Fibroblast of gingiva (primary cell): ENCODE measurements at regions not wholly inside any gene's neighbourhood (a gene's known extent, or its start where the extent isn't known, plus 50 kb on each side); places are given as distances from the start of the nearest gene placed in this dataset.
"Not testable (repeated sequence)": the region's sequence is repeated elsewhere in the genome, so short reads cannot be mapped to it uniquely, and the experiment has no call there.

ENCODE experiments used
- DNase-seq: peaks from one replicate; pipeline ENCODE4 v3.0.0-alpha.2; 2011; ENCODE audit warnings: low read depth

DNA sequence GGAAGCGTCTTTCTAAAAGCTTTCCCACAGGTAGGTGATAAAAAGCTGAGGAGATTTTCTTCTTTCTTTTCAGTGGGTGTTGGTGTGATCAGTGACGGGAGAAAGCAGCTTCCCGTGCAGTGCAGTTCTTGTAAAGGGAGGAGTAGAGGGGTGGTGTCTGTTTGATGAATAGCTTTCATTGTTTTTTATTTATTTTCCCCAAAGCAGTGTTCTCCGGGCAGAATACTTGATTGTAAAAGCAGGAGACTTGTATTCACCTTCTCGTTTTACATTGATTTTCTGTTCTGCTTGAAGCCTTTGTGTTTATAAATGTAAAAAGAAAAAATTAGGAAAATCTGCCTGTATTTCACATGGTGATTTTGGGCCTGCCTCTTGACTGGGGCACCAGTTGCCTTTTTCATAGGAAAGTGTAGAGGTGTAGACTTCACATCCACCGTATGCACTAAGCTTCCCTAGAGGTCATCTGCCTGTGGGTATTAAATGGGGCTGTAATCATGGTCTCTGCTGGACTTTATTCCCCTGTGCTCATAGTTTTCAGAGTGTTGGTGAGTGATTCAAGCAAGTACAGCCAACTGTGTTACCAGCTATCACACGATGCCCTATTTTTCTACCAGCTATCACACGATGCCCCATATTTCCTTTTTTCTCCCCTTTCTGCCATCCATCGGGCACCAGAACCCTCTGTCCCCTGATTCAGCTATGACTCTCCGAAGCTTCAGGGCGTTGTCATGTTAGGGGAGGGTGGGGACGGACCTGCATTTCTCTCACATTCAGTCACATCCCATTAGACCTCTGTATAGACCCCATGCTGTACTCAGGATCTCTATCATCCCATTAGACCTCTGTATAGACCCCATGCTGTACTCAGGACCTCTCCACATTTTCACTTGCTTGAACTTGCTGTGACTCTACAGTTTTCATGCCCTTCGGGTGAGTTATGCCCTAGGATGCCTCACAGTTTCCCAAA lies 526.5 kb downstream of the TRIML1 start:
- DNase-seq: no peak

DNA sequence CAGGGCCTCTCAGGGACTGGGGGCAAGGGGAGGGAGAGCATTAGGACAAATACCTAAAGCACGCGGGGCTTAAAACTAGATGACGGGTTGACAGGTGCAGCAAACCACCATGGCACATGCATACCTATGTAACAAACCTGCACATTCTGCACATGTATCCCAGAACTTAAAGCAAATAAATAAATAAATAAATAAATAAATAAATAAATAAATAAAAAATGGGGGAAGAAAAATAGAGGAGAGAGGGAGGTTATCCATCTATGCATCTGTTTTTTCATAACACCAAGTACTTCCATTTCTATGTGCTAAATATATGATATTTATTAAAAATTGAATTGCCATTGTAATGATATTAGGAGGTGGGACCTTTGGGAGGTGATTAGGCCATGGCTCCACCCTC lies 539.5 kb downstream of the TRIML1 start:
- not testable (repeated sequence) for DNase-seq

DNA sequence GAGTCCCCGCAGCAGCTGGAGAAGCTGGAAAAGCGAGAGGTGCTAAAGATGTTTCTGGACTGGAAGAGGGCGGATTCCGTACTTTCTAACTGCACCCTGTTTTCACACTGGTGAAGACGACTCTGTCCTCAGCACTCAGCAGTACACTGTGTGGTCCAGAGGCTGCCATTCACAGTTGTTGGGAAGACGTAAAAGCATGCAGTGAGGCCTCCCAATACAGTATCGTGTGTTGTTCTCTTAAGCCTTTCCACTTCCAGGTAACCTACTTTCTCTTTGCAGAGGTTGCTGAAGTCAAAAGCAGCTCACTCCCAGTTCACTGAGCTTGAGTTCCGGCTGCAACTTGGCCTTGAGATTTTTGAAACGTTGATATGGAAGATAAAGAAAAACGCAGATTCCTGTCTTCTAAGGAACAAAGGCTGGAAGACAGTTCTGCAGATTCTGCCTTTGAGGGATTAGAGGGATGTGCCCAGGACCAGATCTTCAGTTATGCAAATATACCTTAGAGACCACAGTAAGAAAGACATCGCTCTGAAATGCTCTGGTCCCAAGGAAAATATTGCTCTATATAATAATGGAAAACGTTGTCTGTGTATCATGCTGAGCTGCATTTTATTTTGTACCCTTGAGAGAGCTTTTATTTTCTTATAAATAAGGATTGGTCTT lies 540.9 kb downstream of the TRIML1 start:
- DNase-seq: no peak

DNA sequence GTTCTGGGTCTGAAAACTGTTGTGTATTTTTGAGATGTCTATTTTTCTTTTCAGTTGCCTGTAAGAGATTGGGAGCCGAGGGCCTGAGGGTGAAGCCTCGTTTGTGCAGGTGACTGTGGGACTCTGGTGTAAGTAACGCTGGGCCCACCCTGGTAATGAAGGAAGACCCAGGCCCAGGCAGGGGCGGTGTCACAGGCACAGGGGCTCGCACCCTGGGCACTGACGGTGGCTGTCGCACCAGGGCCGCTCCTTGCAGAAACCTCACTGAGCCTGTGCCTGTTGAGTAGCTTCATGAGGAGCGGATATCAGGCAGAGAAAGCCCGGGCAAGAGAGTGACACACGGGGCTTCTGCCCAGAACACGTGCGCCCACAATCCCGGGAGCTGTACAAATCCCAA lies 541.4 kb downstream of the TRIML1 start:
- DNase-seq: no peak

DNA sequence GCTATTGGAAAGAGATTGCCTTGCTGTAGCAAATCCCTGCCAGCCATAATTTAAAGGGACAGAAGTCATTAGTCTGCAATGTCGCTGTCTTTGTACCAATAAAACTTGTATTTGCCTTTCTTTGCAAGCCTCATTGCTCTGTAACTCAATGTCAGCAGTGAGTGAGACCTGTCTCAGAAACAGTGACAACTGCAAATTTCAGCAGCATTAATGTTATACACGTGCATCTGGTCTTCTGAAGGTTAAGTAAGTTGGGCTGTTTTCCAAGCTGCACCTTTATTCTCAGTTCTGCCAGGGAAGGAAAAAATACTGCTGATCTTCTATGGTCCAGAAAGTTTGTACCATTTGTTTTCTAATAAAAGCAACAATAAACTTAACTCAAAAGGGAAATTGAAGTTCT lies 543.1 kb downstream of the TRIML1 start:
- DNase-seq: no peak

DNA sequence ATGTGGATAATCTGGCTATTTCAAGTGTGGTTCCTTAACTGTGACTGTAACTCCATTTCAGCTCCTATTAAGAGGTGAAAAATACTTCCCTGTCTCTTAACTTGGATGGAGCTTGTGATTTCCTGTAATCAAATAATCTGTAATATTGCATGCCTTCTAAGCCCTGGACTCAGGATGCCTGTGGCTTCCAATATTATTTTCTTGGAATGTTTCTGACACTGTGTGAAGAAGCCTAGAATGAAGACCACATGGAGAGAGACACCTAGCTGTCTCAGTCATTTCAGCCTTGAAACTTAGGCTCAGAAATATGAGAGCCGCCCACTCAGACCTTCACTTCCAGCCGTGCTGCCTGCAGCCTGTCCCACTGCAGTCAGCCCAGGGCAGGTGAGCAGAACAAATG lies 544.3 kb downstream of the TRIML1 start:
- no peak for DNase-seq

DNA sequence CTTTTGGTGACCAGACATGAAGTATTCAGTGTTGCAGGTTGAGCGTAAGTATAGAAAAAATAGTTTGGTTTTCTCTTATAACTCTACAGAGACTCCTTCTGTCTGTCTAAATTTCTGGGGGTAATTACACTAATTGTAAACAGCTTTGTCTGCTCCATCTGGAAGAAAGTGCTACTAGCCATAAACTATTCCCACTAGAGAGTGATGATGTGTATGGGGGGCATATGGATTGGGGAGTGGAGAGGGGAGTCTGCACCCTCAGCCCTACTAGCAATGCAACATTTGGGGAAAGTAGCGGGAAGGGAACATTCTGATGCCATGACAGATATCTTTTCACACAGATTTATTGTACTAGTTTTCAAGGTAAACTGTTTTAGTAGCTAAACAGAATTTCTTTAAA lies 549.7 kb downstream of the TRIML1 start:
- DNase-seq: no peak

DNA sequence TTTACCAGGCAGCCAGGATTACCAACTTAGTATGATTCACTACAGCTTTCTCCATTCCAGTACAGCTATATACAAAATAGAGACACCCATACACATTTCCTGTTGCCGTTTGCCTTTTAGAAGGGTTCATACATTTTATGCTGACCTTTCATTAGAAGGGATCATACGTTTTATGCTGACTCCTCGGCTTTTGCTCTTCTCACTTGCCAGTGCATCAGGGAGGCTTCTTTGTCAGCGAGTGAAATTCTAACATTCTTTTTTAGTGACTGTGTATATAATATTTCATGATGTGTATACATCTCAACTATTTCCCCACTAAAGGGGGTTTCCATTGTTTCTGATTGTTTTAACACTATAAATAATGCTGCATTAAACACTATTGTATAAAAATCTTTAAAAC lies 552.6 kb downstream of the TRIML1 start:
- no peak for DNase-seq

DNA sequence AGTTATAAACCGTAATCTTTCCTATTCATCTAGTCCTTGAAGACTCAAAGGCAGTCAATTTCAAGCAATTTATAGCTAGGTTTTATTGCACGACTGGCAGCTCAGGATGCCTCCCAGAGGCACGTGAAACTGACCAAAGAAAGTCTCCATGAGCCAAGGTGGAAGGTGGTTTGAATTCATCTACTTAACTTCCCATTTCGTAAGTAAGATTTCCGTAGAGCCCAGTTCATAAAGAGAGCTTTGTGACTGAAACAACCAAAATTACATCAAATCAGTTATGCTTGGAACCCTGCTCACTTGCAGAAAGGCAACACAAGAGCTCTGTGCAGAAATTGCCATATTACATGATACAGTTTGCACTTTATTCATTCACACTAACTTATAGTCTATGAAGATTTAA lies 556.0 kb downstream of the TRIML1 start:
- no peak for DNase-seq

DNA sequence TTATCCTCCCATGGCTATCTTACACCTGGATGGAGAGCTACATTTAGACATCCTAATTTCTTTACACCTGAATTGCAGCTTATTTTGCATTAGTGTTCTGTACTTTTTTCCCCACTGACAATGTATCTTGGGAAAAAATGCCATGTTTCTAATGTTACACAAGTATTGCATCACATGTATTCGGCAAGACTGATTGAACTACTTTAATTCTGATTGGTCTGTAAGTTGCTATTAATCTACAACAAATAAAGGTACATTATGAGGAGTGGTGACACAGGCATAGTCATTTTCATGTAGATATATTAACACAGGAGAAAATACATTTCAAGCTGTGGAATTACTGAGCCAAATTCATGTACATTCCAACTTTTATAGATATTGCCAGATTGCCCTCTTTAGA lies 558.0 kb downstream of the TRIML1 start:
- no peak for DNase-seq

DNA sequence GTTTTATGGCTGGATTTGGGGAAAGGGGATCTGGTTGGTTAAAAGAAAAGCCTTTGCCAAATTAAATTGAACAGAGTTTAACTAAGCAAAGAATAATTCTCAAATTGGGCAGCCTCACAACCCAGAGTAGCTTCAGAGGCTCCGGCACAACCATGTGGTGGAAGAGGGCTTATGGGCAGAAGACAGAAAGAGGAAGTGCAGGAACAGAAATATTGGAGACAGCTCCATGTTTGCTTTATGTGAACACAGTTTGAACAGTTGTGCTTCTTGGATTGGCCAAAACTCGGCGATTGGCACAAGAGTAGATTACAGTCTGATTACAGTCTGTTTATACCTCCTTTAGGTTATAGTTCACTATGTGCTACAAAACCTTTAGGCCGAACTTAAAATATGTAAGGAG lies 562.7 kb downstream of the TRIML1 start:
- no peak for DNase-seq

DNA sequence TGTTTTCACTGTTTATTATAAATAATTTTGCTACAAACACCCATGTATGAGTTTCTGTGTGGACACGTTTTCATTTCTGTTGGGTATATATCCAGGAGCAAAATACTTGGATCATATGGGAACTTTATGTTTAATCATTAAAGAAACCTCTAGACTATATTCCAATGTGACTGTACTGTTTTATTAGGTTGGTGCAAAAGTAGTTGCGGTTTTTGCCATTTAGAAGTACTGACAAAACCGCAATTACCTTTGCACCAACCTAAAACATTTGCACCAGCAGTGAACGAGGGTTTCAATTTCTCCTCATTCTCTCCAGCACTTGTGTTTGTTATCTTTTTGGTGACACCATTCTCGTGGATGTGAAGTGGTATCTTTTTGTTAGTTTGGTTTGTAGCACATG lies 565.0 kb downstream of the TRIML1 start:
- DNase-seq: no peak

DNA sequence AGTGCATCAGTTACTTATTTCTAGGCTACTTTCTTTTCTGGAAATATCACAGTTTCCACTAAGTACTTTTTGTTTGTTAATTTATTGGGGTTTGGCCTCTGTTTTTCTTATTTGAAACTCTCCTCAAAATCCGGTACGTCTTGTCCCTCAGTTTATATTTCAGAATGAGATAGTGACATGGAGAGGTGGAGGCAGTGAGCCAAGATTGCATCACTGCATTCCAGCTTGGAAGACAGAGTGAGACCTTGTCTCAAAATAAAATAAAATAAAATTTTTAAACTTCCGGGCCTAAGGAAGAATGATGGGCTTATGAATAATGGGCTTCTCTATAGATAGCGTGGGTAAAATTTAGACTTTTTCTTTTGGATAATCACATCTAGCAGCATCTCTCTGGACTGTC lies 567.8 kb downstream of the TRIML1 start:
- DNase-seq: no peak

DNA sequence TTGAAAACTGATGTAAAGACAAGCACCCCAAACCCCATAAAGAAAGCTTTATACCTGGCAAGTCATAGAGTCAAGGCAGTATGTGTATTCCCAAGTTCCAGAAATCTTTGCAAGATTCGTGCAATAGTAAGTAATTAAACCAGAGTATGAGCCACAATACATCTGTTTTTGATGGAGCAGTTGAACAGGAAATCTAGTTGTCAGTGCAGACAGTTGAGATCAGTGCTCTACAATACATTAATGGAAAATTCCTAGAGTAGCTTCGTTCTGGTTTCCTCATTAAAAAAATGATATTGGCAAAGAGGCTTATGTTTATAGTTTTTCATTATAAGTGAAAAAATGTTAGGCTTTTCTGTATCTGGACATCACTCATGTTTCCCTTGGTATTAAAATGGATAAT lies 575.3 kb downstream of the TRIML1 start:
- DNase-seq: peak; percentile 18

DNA sequence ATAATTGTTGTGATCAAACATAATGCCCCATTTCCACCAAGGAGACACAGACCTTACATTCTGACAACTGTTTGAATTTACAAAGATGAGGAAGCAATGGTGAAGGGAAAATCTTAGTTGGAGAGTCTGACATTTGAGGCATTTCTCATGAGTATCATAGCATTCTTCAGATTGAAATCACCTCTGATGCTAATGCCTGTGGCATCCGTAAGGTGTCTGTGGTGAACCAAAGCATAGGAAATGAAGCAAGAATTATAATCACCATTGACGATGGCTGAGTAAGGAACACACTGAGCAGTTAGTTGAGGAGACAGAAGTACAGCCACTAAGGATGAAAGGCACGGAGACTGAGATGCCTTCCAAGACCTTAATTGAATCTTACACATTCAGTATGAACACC lies 575.7 kb downstream of the TRIML1 start:
- DNase-seq: peak; percentile 14

DNA sequence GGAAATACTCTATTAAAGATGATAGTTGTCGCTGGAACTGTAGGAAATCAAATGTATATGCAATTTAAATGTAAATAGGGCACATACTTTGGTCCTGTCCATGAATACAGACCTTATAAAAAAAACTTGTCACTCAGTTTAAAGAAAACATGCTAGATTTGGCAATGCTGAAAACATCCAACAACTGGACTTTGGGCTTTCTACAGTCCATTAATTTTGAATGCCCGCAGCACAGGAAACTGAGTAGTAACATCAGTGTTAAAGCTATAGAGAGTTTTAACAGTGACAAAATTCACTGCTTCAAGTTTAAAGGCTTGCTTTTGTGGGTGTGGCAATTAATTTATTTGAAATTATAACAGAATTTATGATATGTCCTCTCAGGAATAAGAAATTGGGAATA lies 578.4 kb downstream of the TRIML1 start:
- no peak for DNase-seq

DNA sequence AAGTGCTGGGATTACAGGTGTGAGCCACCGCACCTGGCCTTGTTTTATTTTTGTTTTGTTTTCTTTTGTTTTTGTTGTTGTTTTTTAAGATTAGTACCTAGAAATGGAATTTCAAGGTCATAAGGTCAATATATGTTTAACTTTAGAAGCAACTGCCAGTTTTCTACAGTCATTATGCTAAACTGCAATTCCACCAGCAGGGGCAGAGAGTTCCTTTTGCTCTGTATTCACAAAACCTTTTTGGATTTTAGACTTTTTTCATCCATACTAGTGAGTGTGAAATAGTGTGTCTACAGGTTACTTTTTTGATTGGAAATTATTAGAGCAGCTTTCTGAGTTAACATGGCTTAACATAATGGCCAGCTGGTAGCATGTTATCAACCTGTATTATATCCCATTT lies 580.6 kb downstream of the TRIML1 start:
- no peak for DNase-seq

DNA sequence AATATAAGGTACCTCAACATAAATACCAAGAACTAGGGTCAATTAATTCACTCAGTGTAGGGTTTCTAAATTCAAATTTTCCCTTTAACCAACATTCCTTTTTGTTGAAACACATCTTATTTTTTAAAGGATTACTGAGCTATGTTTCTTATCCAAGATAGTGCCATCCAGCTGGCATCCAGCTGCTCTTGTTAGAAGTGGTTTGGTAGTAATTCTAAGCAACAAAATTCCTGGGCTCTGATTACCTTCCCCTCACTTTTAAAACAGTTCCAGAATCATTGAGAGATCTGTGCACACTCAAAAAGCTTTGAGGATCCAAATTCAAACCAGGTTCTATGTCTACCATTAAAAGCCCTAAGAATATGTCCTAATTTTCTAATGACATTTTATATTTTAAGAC lies 583.7 kb downstream of the TRIML1 start:
- DNase-seq: no peak

DNA sequence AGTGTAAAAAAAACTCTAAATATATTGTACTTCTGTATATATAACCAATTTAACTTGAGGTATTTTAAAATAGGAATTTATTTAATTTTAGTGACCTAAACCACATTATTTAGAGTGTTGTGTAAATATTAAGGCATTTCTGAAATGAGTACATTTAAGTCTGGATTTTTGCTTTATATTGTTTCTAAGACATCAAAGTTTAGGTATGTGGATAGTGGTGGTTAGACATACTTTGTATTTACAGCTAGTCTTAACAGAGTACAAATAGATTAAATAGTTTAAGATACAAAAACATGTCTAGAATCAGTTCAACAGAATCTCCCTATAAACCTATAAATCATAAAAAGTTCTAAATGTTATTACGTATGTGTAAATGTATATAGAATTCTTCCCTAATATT lies 588.5 kb downstream of the TRIML1 start:
- DNase-seq: no peak

DNA sequence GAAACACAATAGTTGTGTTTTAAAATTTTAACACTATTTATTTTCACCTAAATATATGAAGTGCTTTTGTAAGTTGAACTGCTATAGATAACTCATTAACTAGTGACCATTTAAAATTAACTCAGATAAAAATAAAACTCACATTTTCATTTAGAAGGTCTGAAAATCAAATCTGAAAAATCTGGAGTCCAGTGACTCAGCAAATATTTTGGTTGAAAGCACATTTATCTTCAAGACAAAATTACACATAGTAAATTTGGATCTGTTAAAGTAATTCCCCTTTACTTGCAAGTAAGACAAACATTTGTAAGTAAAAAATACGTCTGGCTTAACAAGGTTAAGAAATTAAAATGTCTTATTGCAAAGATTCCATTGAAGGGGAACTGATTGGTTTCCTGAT lies 589.1 kb downstream of the TRIML1 start:
- DNase-seq: no peak

DNA sequence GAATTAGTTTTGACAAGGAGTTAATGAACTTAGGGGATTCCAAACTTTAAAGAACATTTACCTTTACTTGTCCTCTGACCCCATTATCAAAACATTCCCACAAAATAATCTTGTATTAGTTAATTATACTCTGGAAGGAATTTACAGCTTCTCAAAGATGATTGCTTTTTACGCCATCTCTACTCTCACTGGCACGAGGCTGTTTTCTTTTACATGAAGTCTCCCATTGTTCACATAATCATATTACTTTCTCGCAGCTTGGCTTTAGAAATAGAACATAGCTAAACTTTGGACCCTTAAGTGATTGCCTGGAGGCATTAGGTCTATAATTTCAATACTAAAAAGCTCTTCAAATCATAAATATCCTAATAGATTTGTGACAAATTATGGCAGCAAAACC lies 592.9 kb downstream of the TRIML1 start:
- DNase-seq: no peak

DNA sequence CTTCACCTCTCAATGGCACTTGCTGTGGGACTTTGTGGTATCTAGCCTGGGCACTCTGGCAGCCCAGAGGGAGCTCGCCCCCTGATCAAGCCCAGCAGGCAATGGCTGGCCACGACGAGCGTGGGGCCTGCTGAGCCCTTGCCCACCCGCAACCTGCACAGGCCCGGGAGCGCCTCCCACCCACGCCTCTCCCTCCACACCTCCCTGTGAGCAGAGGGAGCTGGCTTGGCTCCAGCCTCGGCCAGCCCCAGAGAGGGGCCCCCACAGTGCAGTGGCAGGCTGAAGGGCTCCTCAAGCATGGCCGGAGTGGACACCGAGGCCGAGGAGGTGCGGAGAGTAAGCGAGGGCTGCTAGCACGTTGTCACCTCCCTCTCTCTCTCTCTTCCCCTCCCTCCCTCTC lies 595.8 kb downstream of the TRIML1 start:
- DNase-seq: no peak

DNA sequence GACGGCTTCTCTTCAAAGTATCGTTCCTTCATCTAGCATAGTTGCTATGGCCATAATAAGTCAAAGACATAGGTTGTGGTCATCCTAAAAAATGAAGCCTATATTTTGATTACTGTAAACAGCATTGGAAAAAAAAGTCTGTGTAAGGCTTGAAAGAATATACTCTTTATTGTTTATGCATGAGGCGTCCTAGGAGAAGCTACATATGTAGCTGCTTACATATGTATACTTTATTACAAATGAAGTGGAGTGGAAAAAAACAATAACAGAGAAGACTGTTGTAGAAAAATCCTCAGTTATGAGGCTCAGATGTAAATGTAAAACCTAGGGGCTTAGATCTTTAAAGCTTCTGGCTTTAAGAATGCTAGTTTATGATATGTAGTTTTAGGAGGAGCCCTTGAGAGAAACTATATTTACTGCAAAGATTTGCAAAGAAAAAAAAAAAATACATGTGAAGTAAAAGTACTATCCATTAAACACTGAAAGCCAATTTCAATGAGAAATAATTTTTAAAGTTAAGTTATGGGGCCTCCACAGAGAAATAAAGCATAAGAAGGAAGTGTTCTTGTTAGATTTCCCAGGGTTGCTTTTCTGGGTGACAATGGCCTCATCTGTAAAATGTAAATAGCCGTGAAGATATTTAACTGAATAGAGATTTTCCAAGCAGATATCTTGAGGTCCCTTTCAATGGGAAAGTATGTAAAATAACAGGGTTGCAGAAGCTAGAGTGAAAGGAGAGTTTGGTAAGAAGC lies 598.2 kb downstream of the TRIML1 start:
- DNase-seq: no peak
